DMS153 (cell line): ENCODE measurements at regions not wholly inside any gene's neighbourhood (a gene's known extent, or its start where the extent isn't known, plus 50 kb on each side); places are given as distances from the start of the nearest gene placed in this dataset.
"Not testable (repeated sequence)": the region's sequence is repeated elsewhere in the genome, so short reads cannot be mapped to it uniquely, and the experiment has no call there.

ENCODE experiments used
- DNase-seq: peaks from one replicate; lab custom pipeline; 2025; lab: John Stamatoyannopoulos, UW

GRCh38 chr4:129682586-129682985 lies 586.6 kb downstream of the C4orf33 start:
- DNase-seq = no peak

GRCh38 chr4:129707949-129708348 lies 612.0 kb downstream of the C4orf33 start:
- no peak for DNase-seq

DNA sequence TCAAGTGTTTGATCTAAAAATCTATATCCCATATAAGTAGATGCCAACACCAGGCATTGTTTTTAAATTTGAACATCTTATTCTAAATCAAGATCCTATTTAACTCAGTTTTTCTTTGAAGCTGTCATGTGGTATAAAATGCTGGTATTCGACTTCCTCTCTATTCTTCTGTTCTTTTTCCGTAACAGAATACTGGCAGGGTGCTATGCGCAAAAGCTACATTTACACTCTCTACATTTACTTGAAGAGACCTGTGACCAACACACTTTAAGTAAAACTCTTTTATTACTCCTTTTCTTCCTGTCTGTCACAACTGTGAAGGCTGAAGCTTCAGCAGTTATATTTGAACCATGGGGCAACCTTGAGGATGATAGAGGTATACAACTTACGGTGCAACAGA lies 612.8 kb downstream of the C4orf33 start:
- DNase-seq = no peak

- DNase-seq = no peak
These were observed 642.2 kb downstream of the C4orf33 start for GRCh38 chr4:129738175-129738574.

DNA sequence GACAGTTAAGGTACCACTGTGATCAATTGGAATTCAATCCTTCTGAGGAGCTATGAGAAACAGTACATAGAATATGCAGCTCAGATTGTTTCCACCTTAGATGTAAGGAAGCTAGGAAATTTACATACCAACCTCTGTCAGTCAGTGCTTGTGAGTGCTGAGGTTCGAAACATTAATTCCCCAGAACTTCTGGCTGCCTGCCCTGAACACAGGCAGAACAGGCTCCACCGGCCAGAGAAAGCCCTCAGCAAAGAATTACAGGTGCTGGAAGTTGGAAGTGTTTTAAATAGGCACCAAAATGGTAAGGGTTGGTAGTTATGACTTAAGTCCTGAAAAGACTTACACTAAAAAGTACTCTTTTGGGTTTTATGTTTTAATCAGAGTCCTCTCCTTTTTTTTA lies 651.8 kb downstream of the C4orf33 start:
- DNase-seq = no peak

- DNase-seq = no peak
These were observed 653.0 kb downstream of the C4orf33 start for GRCh38 chr4:129748991-129749390.

DNA sequence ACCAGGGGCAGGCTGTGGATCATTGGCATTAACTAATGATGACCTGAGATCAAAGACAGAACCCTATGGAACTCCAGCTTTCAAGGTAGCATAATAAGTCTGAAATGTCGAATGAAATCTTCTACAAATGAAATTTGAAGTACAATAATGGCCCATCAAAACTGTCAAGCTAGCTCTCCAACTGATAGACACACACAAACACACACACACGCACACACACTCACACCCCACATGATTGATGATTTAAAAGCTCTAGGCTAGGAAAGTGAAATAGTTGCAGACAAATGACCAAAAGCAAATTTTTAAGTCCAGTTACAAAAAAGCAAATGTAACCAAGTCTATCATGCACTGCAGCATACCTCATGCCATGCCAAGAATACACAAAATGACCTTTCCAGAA lies 655.7 kb downstream of the C4orf33 start:
- DNase-seq = no peak

DNA sequence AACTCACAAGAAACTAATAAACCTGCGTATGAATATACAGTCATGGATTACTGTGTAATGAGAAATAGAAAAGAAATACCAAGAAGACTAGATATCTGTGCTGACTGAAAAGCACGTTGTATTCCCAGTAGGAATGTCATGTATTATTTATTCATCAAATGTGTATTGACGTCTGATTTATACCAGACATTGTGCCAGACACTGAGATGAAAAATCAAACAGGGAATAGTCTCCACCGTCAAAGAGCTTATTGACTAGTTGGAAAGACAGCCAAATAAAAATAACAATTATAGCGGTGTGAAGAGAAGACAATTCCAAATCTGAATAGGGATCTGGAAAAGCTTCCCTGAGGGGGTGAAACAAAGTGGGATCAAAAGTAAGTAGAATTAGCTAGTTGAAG lies 687.6 kb downstream of the C4orf33 start:
- DNase-seq = no peak

- DNase-seq = no peak
These were observed 692.5 kb downstream of the C4orf33 start for GRCh38 chr4:129788486-129788885.

DNA sequence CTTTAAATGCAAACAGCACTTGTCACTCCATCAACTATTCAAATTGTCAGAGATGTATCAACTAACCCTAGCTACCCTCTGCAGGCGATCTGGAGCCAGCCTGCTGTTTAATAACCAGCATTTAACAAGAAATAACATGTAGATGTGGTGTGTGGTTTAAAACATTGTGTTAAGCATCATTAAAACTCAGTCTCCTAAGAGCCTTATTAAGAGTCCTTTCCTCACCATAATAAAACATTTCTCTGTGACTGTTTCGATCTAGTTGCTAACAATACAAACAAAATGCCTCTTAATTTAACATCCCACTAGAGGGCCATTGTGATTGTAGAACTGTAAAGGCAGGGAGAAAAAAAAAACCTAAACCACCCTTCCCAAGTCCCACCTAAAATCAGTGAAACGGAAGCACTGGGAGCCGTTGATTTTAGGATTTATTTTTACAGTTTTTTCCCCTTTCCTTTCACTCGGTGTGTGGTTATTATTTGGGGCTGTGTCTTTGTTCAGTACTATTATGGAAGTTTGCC lies 708.6 kb downstream of the C4orf33 start:
- DNase-seq = peak; percentile 77

DNA sequence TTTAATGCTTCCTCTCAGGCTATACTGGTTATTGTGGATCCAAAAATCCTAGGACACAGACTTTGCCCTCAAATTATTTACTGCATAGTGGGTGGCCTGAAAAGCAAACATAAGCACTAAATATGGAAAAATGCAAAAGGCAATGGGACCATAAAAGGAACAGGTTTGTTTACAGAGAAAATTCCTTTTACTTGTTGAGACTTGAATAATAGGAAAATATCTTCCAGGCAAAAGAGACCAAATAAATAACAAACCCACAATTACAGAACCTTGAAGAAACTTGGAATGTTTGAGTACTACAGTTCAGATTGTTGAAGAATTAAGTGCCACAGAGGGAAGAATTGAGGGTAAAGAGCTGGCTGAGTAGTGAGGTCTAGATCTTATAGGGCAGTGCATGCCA lies 711.0 kb downstream of the C4orf33 start:
- DNase-seq = no peak

DNA sequence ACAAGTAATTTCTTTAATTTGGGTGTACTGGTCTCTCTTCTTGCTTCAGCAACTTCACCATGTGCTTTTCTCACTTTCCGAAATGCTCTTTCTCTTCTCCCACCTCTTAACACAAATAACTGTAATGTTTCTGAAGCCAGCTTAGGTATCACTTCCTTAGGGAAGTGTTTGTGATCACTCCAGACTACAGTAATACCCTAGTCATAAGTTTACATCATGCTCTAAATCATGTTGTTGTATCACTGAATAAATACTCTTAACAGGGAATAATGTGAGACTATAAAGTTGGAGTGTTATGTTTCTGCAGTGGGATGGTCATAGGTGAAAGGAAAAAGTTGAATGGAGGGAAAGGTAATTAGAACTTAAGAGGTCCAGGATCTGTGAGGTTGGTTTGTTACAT lies 712.3 kb downstream of the C4orf33 start:
- peak; percentile 92 for DNase-seq

GRCh38 chr4:129821073-129821472 lies 725.1 kb downstream of the C4orf33 start:
- DNase-seq = no peak

DNA sequence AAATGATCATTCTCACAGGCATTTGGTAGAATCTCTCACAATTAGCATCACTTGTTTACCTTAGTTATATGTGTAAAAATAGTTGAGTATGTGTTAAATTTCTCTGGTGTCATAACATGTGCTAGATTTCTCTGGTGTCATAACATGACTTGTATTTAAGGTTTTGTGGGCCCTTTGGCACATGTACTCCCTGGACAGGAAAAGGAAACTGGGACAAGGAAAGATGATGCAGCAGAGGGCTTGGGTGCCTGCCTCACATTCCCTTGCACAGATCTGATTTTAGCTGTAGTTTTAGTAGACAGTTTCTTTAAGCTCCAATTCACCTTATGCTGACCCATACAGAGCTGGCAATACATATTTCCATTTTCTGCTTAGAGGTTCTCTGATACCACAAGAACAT lies 726.0 kb downstream of the C4orf33 start:
- DNase-seq = no peak

- no peak for DNase-seq
These were observed 726.7 kb downstream of the C4orf33 start for GRCh38 chr4:129822701-129823100.

DNA sequence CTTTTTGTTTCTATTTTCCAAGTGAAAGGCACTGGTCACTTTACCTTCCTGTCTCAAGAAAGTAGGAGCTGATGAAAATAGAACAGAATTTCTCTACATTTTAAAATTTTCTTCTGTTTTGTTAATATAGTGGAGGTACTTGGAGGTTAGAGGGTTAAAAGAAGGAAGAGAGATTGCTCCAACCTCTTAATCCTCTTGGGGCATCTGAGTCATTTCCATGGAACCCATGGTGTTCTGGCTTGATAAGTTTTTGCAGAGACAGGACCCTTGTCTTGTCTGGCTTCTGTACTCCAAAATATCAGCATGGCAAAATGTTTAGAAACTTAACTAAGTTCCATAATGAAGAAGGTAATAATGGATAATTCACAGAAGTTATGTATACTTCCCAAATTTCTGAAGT lies 727.2 kb downstream of the C4orf33 start:
- DNase-seq = no peak

GRCh38 chr4:129829373-129829772 lies 733.4 kb downstream of the C4orf33 start:
- DNase-seq = no peak

- DNase-seq = no peak
These were observed 743.7 kb downstream of the C4orf33 start for GRCh38 chr4:129839687-129840086.

- no peak for DNase-seq
These were observed 746.1 kb downstream of the C4orf33 start for GRCh38 chr4:129842096-129842495.

DNA sequence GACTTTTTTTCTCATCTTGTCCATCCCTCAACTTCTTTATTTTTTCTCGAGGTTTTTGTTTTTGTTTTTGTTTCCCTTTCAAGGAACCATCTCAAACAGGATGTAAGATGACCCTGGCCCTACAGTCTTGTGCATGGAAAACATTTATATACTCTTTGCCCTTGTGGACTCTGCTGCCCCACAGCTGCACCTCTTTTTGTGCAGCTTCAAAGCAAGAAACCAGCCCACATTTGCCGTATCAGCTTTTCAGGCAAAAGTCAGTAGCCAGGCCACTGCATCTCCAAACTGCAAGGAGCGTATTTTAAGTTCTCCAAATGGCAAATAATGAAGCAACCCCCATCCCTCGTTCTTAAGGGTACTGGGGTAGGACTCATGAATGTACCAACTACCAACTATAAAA lies 756.5 kb downstream of the C4orf33 start:
- no peak for DNase-seq

DNA sequence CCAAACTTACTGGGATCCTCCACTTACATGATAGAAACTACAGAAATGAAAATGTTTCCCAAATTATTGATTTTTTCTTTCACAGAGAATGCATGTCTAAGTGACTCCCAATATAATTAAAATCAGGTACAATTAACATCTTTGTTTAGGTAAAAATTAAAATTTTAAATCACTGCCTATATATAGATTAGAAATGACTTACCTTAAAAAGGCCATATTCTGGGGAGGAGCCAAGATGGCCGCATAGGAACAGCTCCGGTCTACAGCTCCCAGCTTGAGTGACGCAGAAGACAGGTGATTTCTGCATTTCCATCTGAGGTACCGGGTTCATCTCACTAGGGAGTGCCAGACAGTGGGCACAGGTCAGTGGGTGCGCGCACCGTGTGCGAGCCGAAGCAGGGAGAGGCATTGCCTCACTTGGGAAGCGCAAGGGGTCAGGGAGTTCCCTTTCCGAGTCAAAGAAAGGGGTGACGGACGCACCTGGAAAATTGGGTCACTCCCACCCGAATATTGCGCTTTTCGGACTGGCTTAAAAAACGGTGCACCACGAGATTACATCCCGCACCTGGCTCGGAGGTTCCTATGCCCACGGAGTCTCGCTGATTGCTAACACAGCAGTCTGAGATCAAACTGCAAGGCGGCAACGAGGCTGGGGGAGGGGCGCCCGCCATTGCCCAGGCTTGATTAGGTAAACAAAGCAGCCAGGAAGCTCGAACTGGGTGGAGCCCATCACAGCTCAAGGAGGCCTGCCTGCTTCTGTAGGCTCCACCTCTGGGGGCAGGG lies 757.9 kb downstream of the C4orf33 start:
- DNase-seq = not testable (repeated sequence)

- no peak for DNase-seq
These were observed 766.5 kb downstream of the C4orf33 start for GRCh38 chr4:129862461-129862860.

GRCh38 chr4:129863206-129863605 lies 767.3 kb downstream of the C4orf33 start:
- no peak for DNase-seq

DNA sequence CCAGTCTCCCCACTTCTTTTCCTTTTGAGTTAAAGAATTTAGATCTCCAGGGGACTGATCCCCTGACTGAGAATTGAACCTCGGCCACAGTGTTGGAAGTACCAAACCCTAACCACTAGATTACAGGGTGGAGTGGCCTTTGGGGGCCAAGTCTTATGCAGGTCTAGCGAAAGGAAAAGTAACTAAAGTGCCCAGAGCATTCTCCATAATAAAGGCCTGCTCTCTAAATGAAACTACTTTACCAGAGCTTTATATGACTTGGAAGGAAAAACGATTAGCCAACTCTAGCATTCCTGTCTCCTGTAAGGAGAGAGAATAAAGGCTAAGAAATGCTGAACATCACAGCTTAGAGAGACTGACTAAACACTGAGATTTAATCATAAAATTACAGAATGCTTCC lies 788.0 kb downstream of the C4orf33 start:
- DNase-seq = no peak
